Progenitor cell of endocrine pancreas (in vitro differentiated cells): ENCODE measurements at regions not wholly inside any gene's neighbourhood (a gene's known extent, or its start where the extent isn't known, plus 50 kb on each side); places are given as distances from the start of the nearest gene placed in this dataset.

Source experiments
- DNase-seq: peaks from one replicate; pipeline ENCODE4 v3.0.0; 2021; ENCODE audit warnings: low spot score; ENCODE audit not compliant: unreplicated experiment
- H3K27ac Mint-ChIP-seq: 2 replicates; pipeline ENCODE4 v1.8.0; 2021; ENCODE audit warnings: mild to moderate bottlenecking, moderate library complexity, mixed read lengths
- H3K27me3 Mint-ChIP-seq: 2 replicates; pipeline ENCODE4 v1.8.0; 2021; ENCODE audit warnings: mixed read lengths
- H3K36me3 Mint-ChIP-seq: 2 replicates; pipeline ENCODE4 v1.8.0; 2022; ENCODE audit warnings: mixed read lengths; ENCODE audit not compliant: insufficient read depth
- H3K4me1 Mint-ChIP-seq: 2 replicates; pipeline ENCODE4 v1.8.0; 2021; ENCODE audit warnings: low read depth, mixed read lengths
- H3K4me3 Mint-ChIP-seq: 2 replicates; pipeline ENCODE4 v1.8.0; 2021; ENCODE audit warnings: low read depth, mild to moderate bottlenecking, moderate library complexity, mixed read lengths
- H3K9me3 Mint-ChIP-seq: 2 replicates; pipeline ENCODE4 v1.8.0; 2021; ENCODE audit warnings: low read depth, mixed read lengths
- TF ChIP-seq, protein P1 (sequence below): fragments of 200-600 bp; sonication (generic); IDR thresholded peaks from one replicate; pipeline ENCODE4 v1.5.0; 2021; ENCODE audit warnings: antibody characterized with exemption, mild to moderate bottlenecking; ENCODE audit not compliant: unreplicated experiment

DNA sequence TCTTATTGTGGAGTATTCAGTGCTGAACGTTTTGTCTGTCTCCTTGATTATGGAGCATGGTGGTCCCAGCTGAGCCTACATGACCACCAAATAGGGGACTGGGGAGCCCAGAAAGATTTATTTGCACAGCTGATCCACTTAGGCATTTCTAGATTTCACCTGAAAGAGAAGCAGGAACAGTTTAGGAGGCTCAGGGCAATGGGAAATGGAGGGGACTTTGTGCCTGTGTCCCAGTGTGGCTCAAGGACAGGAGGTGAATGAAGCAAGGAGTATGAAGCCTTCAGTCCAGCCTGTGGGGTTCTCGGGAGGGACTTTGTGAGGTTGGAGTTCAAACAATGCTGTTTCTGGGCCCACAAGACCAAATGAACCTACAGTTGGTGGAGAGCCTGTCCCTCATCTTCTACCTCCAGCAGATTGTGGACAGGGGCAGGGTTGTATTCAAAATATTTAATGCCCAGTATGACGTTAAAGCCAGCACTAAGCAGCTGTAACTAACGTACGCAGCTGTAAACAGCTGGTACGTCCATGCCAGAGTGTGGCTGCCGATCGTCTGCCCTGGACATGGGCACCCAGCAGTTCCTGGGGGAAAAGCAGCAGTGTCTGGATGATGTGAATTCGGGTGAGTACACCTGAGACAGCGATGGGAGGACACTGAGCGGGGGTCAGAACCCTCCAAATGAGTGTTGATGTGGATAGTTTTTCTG, 164.9 kb upstream of the RAB4A start:
- Mint-ChIP-seq H3K4me1 (peaks cover 53% of the 10 kb centered on the region), H3K36me3 (no peaks in the 10 kb centered on the region), H3K9me3 (no peaks in the 10 kb centered on the region), H3K27ac (no peak overlapping the region), H3K27me3 (no peaks in the 10 kb centered on the region), H3K4me3 (no peak overlapping the region)
- no peak for DNase-seq
- TF ChIP-seq, protein P1, sequence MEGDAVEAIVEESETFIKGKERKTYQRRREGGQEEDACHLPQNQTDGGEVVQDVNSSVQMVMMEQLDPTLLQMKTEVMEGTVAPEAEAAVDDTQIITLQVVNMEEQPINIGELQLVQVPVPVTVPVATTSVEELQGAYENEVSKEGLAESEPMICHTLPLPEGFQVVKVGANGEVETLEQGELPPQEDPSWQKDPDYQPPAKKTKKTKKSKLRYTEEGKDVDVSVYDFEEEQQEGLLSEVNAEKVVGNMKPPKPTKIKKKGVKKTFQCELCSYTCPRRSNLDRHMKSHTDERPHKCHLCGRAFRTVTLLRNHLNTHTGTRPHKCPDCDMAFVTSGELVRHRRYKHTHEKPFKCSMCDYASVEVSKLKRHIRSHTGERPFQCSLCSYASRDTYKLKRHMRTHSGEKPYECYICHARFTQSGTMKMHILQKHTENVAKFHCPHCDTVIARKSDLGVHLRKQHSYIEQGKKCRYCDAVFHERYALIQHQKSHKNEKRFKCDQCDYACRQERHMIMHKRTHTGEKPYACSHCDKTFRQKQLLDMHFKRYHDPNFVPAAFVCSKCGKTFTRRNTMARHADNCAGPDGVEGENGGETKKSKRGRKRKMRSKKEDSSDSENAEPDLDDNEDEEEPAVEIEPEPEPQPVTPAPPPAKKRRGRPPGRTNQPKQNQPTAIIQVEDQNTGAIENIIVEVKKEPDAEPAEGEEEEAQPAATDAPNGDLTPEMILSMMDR, result no peak

DNA sequence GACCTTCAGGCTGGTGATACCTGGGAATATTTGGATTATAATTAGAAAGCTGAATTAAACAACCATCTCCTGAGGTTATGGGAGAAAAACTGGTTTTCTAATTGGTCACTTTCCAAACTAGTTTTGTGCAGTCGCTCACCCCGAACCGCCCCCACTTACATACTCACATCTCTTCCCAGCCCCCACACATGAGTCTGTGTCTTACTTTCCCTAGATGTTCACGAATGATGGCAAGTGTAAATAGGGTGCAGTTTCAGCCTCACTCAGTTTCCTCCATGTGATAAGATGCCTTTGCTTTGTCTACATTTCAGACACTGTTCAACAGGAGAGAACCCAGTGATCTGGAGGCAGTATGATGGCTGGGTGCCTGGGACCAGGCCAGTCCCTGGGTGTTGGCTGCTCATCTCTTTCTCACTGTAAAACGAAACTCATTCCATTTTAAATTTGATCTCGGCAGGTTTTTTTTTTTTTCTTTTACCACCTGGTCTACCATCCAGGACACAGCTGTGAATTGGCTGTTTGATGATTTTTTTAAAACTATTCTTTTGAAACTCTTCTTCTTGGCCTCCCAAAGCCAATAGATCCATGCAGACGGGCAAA, 164.3 kb upstream of the RAB4A start:
- Mint-ChIP-seq H3K27me3 (no peaks in the 10 kb centered on the region), H3K9me3 (no peaks in the 10 kb centered on the region), H3K27ac (no peak overlapping the region), H3K36me3 (no peaks in the 10 kb centered on the region), H3K4me3 (no peak overlapping the region), H3K4me1 (peaks cover 56% of the 10 kb centered on the region)
- DNase-seq, result no peak
- TF ChIP-seq, protein P1, result no peak

DNA sequence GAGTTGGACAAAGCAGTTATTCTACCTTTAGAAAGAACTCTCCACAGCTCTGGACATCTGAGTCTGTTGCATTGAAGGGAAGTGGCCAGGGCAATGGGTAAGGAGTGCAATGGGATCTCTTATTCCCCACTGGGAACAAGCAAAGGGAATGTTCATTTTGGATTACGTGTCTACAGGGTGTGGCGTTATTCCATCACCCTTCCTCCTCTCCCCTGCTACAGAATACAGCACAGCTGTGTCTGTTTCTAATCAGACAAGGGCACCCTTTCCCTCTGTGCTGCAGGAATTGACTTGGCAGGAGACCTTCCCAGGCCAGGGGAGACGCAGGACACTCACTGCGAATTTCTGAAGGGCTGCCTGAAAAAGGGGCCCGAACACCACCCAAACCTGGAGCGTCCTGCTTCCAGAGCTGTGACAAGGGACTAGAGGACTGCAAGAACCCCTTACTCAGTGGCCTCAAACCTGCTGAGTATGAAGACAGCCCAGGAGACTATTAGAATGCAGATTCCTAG, 163.6 kb upstream of the RAB4A start:
- Mint-ChIP-seq H3K27ac (no peak overlapping the region), H3K9me3 (no peaks in the 10 kb centered on the region), H3K36me3 (no peaks in the 10 kb centered on the region), H3K4me3 (no peak overlapping the region), H3K27me3 (no peaks in the 10 kb centered on the region), H3K4me1 (peaks cover 56% of the 10 kb centered on the region)
- TF ChIP-seq, protein P1, result no peak
- no peak for DNase-seq

DNA sequence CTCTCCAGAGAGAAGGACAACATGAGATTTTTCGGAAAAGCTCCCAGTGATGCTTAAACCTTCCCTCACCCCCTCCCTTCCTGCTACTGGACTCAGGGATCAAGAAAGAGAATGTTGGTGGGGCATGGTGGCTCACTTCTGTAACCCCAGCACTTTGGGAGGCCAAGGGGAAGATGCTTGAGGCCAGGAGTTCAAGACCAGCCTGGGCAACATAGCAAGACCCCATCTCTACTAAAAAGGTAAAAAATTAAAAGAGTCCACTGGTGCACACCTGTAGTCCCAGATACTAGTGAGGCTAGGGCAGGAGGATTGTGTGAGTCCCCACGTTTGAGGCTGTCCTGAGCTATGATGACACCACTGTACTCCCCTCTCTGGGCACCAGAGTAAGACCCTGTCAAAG, 162.9 kb upstream of the RAB4A start:
- H3K36me3 Mint-ChIP-seq, result no peaks in the 10 kb centered on the region
- DNase-seq, result no peak
- peaks cover 58% of the 10 kb centered on the region for H3K4me1 Mint-ChIP-seq
- no peak overlapping the region for H3K4me3 Mint-ChIP-seq
- TF ChIP-seq, protein P1, result no peak
- no peaks in the 10 kb centered on the region for H3K27me3 Mint-ChIP-seq
- H3K27ac Mint-ChIP-seq, result peak overlapping the region; percentile 73
- H3K9me3 Mint-ChIP-seq, result no peaks in the 10 kb centered on the region

DNA sequence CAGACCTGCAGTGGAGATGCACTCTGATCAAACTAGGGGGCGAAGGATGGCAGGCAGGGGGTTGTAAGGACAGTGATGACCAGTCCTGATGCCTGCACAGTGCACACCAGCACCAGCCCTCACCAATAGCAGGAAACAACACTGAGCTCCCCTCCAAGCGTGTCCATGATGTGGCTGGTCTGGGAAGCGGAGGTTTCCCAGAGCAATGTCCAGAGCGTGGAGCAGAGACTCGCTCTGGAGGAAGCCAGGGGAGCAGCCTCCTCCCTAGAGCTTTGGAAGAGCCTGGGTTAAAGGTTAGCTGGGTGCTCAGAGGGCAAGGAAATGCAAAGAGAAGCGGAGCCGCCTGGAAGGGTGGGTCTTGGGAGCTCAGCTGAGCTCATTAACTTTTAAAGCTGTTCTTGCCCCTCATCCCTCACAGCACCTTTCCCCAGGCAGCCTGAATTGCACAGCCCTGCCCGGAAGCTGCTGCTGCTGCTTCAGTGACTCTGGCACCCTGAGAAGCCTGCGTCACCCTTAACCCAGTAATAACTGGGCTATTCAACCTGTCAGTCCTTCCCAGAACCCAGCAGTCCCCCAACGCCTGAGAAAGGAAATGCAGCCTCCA, 162.2 kb upstream of the RAB4A start:
- H3K4me1 Mint-ChIP-seq, result peaks cover 62% of the 10 kb centered on the region
- no peaks in the 10 kb centered on the region for H3K9me3 Mint-ChIP-seq
- DNase-seq, result no peak
- peak overlapping the region; percentile 40 for H3K27ac Mint-ChIP-seq
- TF ChIP-seq, protein P1, result no peak
- no peaks in the 10 kb centered on the region for H3K27me3 Mint-ChIP-seq
- H3K36me3 Mint-ChIP-seq, result no peaks in the 10 kb centered on the region
- H3K4me3 Mint-ChIP-seq, result no peak overlapping the region
